IPS-18c (cell line): ENCODE measurements at regions not wholly inside any gene's neighbourhood (a gene's known extent, or its start where the extent isn't known, plus 50 kb on each side); places are given as distances from the start of the nearest gene placed in this dataset.

Experiments
- H3K4me3 ChIP-seq: 2 replicates; pipeline ENCODE4 v1.7.0; 2013; ENCODE audit warnings: low read depth, mild to moderate bottlenecking, low read length, moderate library complexity; ENCODE audit not compliant: insufficient read depth
- H3K9me3 ChIP-seq: one replicate; pipeline ENCODE4 v1.6.1; 2013; ENCODE audit warnings: mild to moderate bottlenecking, low read length, moderate library complexity; ENCODE audit not compliant: control insufficient read depth, insufficient read depth

DNA sequence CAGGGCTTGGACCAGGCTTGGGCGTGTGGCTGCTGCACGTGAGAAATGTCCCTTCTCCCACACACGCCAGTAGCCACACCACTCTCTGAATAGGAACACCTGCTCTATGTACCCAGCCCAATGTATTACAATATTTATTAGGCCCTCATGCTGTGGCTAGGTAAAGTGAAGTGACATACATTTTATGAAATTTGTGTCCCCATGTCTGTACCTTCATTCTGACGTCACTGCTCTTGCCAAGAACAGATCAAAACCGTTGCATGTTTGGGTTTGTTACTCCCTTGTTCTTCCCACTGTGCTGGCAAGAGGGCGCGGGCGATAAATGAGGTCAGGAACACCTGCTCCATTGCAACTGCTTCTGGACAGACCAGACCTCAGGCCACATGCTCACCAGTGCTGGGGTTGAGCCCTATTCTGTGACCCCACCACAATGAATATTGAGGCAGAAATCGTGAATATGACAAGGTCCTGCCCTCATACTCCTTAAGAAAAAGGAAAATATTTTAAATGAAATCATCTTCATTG lies 436.4 kb upstream of the SALL3 start:
- no peak overlapping the region for H3K4me3 ChIP-seq
- H3K9me3 ChIP-seq, result no peaks in the 10 kb centered on the region

DNA sequence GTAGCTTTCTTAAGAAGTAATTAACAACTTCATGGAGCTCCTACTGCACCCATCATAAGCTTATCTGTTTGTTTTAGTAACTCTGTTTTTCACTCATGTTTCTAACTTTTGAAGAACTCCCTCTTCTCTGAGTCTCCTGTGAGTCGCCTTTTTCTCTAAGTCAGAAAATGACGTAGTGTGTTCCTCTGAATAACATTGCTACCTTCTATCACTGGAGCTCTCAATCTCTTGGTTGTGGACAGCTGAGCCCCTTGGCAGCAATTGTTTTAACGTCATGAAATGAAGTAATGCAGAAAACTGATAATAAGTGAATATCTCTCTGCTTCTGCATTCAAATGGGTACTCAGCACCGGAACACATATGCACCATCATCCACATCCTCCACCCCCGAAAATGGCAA lies 433.3 kb upstream of the SALL3 start:
- Histone ChIP-seq H3K4me3 (no peak overlapping the region), H3K9me3 (no peaks in the 10 kb centered on the region)

DNA sequence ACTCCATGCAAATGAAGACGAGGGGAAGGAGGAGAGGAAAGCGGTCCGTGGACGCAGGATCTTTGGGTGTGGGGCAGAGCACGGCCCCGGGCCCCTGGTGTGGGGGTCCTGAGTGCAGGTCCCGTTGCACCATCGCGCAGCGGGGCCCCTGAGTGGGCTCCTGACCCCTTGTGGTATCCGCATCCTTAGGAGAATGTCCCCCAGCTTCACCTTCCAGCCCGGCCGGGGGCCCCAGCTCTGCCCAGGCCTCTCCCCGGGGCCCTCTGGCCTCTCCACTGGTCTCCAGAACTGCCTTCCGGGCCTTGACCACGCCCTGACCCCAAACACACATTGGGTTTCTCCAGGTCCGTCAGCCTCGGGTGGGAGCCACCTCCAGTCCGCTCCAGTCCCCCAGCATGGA lies 431.8 kb upstream of the SALL3 start:
- H3K9me3 ChIP-seq, result no peaks in the 10 kb centered on the region
- H3K4me3 ChIP-seq, result no peak overlapping the region

DNA sequence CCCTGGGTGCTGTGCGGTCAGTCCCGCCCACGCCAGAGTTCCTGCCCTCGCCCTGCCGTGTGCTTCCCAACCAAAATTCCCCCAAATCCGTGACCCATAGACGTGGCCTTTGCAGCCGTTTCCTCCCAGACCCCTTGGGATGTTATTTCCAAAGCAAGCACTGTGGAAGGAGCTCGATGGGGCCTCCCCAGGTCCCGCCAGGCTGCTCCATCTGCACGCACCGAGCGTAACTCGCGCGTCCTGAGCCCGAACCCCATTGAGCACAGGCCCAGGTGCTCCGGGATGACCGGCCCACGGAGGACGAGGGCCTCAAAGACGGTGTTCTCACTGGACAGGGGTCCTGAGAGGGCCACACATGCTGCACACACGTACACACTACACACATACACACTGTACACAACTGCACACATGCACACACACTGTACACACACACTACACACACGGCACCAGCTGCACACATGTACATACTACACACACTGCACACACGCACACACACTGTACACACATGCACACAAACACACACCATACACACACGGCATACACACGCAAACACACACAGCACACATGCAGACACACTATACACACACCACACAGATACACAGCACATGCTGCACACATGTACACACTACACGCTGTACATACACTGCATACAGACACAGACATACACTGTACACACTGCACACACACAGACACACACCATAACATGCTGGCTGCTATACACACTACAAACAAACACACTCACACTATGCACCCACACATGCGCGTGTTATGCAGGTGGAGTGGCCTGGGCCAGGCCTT lies 431.2 kb upstream of the SALL3 start:
- no peaks in the 10 kb centered on the region for H3K9me3 ChIP-seq
- no peak overlapping the region for H3K4me3 ChIP-seq

DNA sequence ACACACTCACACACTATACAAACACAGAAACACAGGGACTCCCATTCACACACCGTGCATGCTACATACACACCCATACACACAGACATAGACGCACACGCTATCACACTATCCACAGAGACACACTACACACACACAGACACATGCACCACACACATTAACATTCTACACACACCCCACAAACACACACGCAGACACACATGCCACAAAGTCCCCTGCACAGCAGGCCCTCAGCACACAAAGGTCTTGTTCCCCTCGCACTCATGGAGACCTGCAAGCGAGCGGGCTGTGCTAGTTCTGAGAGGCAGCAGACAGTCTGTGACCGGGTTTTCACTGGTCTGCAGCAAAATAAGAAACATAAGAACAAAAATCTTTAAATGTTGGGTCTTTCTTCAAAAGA lies 429.6 kb upstream of the SALL3 start:
- Histone ChIP-seq H3K4me3 (no peak overlapping the region), H3K9me3 (no peaks in the 10 kb centered on the region)

DNA sequence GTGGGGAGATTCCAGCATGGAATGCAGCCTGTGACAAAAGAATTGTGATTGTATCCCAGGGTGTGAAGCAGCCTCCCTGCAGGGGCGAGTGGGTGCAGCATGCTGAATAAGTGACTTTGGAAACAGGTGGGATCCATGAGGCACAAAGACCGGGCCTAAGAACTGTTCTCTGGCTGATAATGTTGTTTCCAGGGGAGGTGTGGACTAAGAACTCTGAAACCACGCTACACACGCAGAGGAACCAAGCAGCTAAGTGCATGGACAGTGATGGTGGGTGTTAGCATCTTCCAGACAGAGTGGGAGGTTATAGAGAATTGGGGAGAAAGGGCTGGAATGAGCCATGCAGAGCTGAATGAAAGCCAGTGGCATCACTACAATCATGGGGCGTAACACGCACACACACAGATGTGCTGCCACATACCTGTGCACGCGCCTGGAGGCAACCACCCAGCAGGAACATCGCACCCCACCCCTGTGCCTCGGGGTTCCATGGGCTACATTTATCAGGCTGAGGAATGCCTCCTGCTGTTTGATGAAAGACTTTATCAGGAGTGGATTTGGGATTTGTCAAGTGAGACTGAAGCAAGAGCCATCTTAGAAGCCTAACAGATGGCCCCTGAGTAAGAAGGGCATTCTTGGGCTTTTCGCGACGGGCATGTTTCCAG lies 424.5 kb upstream of the SALL3 start:
- Histone ChIP-seq H3K4me3 (no peak overlapping the region), H3K9me3 (peaks cover 2% of the 10 kb centered on the region)

DNA sequence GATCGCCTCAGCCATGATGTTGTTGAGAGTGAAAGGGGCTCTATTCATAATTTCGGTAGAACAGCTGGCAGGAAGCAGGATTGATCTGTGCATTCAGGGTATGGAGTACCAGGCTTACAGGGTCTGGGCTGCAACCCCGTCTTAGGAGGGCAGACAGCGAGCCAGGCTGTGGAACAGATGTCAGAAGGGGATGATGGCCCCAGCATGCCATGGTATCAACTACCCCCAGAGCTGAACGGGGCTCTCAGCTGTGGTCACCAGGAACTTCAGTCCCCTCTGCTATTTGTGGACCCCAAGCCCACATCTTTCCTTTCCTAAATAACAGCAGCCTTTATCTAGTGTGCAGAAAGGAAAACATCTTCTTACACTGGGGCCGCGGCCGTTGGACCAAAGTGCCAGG lies 422.2 kb upstream of the SALL3 start:
- H3K4me3 ChIP-seq, result no peak overlapping the region
- peaks cover 3% of the 10 kb centered on the region for H3K9me3 ChIP-seq

DNA sequence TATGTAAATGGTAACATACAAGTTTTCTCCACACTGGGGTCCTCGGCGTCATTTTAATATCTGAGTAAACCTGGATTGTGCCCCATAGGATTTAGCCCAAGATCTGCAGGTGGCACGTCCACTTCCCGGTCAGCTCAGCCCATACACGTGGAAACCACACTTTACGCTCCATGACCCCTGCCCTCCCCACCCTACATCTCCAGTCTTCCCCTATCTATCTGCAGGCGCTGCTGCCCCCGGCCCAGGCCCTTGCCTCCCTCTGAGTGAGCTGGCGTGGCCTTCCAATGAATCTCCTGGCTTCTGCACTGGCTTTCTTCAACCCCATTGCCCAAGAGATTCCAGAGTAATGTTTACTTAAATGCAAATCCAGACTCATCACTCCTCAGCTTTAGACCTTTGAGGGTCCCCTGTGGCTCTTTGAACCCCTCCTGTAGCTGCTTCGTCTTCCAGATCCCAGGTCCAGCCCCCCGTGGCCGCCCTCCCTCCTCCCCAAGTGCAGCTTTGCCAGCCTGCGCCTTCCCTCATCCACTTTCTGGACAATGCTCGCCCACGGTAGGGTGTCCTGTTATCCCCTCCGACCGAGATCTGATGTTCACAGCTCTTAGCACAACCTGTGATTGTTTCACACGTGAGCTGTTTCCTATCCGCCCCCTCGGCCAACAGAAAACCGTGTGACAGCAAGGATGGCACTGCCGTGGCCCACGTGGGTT lies 421.4 kb upstream of the SALL3 start:
- Histone ChIP-seq H3K4me3 (no peak overlapping the region), H3K9me3 (peaks cover 4% of the 10 kb centered on the region)

DNA sequence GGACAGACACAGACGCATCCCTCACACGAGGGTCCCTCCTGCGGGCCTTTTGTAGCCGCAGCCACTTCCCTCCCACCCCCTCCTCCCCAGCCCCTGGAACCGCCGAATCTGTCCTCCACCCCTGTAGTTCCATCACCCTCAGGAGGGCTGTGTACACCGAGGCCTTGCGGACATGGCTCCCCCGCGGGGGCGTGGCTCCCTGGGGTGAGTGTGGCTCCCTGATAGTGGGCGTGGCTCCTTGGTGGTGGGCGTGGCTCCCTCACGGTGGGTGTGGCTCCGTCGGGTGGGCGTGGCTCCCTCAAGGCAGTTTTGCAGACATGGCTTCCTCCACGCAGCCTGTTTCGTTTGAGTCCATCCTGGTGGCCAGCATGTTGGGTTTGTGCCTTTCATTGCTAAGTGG lies 420.7 kb upstream of the SALL3 start:
- H3K4me3 ChIP-seq, result no peak overlapping the region; the same call in 1 of the 2 replicates
- H3K9me3 ChIP-seq, result peaks cover 4% of the 10 kb centered on the region

DNA sequence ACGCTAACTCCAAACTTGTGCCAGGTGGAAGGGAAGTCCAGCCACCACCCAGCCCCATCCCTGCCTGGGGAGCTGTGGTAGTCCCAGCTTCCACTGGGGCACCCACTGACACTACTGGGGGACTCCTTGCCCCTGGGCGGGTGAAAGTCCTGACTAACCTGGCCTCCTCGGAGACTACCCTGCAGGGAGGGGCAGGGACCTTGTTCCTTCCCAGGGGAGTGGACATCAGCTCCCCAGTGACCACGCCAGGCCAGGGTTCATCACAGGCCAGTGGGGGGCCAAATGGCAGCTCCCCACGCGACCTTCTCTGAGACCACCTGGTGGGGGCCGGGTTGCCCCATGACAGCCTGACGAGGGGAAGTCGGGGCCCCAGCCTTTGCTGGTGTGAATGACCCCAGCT lies 420.0 kb upstream of the SALL3 start:
- H3K9me3 ChIP-seq, result peaks cover 4% of the 10 kb centered on the region
- no peak overlapping the region for H3K4me3 ChIP-seq

DNA sequence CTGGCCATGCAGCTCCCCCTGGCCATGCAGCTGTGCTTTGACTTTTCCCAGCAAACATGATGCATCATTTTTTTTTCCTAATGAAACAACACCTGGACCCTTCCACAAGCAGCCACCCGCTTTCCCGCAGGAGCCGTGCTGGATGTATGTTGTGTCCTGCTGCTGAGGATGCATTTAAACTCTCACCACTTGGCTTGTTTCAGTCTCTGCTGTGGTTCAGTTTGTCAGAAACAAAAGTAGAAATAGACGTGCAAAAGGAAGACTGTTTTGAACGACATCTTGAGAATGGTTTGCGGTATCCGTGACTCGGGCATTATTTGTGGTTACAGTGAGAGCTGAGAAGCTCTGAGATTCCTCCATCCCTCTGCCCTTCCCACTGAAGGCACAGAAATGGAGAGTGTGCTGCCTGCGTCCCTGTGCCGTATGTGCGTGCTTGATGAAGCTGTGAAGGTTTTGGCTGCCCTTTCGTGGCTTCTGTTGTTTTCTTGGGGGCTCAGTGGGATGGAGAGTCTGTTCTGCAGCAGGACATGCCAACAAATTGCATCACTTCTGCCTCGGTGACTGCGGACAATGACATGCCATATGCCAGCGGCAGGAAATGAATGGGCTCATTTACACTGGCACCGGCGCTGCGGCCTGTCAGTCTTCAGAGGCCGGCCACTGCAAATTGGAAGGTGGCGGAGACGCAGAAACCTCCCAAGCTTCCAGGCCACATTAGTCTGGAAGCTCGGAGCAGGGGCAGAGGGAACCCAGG lies 417.7 kb upstream of the SALL3 start:
- peaks cover 2% of the 10 kb centered on the region for H3K9me3 ChIP-seq

DNA sequence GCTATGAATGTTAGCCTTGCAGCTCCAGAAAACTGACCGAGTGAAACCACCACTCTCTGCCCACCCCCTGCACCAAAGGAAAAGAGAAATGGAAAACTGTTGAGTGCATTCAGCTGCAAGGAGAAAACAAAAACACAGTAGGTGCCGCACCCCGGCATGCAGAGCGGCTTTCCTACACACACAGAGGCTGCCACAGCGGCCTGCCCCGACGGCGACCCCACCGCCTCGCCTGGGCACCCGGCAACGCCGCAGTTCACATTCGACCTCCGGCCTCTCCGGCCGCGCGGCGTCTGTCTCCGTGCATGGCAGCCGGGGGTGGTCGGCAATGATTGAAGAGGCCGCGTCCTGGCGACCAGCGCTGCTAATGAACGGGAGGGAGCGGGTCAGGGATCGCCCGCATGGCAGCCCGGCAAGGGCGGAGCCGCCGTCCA lies 417.1 kb upstream of the SALL3 start:
- H3K9me3 ChIP-seq, result peaks cover 2% of the 10 kb centered on the region
- no peak overlapping the region for H3K4me3 ChIP-seq

More for the DNA sequence above, 417.7 kb upstream of the SALL3 start:
- no peak overlapping the region for H3K4me3 ChIP-seq

DNA sequence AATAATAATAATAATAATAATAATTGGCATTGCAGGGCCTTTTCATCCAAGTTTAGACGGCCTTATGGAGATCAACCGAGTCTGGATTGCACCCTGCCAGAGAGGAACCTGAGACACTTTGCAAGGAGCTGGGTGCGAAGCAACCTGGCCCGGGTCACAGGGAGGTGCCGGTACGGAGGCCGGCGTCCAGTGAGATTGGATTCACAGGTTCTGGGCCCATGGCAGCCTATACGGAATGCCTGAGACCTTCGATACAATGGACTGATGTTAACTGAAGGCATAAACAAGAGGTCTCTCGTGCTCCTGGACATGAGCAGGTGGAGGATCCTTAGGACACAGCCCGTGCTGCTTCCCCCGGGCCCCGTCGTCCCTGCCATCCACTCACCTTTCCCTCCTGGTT lies 416.5 kb upstream of the SALL3 start:
- H3K4me3 ChIP-seq, result no peak overlapping the region
- H3K9me3 ChIP-seq, result peaks cover 2% of the 10 kb centered on the region

DNA sequence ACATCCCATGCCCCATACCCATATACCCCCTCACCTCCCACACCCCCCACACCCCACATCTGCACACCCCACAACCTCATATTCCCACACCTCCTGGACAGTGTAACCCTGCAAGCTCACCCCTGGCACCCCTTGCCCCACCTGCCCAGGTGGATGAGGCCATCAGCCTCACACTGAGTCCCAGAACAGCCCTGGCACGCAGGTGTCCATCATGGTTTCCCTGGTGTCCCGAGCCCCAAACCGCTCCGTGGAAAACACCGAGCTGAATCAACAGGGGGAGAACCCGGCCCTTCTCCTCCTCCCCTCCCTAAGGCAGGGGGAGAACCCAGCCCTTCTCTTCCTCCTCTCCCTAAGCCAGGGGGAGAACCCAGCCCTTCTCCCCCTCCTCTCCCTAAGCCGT lies 415.6 kb upstream of the SALL3 start:
- Histone ChIP-seq H3K9me3 (peaks cover 2% of the 10 kb centered on the region), H3K4me3 (no peak overlapping the region)

DNA sequence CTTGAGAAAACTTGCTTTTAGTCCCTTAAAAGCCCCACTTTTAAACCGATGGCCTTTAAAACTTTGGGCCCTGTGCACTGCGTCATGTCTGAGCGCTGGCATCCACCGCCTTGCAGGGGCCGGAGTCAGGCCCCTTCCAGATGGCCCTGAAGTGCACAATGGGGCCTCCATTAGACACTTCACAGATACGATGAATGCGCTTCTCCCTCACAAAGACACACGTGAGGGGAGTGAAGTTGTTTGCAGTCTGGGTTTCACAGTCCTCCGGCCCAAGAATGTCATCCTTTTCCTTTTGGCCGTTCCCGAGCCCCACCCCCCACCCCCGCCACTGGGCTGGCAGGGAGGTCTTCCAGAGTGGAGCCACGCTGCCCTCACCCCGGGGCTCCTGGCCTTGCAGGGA lies 415.1 kb upstream of the SALL3 start:
- no peak overlapping the region for H3K4me3 ChIP-seq
- peaks cover 2% of the 10 kb centered on the region for H3K9me3 ChIP-seq

DNA sequence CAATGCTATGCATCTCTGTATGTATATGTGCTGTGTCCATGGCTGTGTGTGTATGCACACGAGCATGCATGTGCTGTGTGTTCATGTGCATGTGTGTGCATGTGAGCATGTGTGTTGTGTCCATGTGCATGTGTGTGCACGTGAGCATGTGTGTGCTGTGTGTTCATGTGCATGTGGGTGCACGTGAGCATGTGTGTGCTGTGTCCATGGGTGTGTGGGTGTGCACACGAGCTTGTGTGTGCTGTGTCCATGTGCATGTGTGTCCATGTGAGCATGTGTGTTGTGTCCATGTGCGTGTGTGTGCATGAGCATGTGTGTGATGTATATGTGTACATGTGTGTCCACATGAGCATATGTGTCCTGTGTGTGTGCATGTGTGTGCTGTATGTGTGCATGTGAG lies 414.4 kb upstream of the SALL3 start:
- Histone ChIP-seq H3K4me3 (no peak overlapping the region), H3K9me3 (peaks cover 2% of the 10 kb centered on the region)

DNA sequence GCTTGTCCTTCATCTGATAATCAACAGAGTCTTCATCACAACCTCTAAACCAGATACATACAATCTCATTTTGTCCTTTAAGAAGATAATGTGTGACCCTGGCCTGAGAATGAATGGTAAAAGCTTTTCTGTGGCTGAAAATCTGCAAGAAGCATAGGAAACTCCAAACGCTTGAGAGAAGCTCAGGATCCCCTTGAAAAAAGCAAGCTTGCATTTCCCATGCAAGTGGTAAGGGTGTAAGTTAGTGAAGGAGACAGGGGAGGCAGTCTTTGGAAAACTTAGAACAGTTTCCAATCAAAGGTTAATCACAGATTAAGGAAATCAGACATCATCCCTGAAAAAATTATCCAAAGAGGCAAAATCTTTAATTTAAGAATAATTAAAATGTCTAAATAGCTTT lies 413.6 kb upstream of the SALL3 start:
- Histone ChIP-seq H3K4me3 (no peak overlapping the region), H3K9me3 (peaks cover 2% of the 10 kb centered on the region)
